ENCODE measurements at regions not wholly inside any gene's neighbourhood (a gene's known extent, or its start where the extent isn't known, plus 50 kb on each side); places are given as distances from the start of the nearest gene placed in this dataset.

GRCh38 chr11:127670374-127671119, 670.0 kb upstream of the KIRREL3 start:
- no peak for TF ChIP-seq CTCF (IDR thresholded peaks at IDR 0.05)
- Histone ChIP-seq H3K27me3 (no peaks in the 10 kb centered on the region), H3K4me3 (no peak overlapping the region), H3K4me1 (no peaks in the 10 kb centered on the region), H3K36me3 (no peaks in the 10 kb centered on the region), H3K27ac (no peak overlapping the region), H3K9me3 (no peaks in the 10 kb centered on the region)
- intact Hi-C loops (cut with DNase I), result no loop called here
- ATAC-seq (no peak), DNase-seq (no peak)

GRCh38 chr11:127656116-127656836, 655.7 kb upstream of the KIRREL3 start:
- H3K4me1 ChIP-seq, result no peaks in the 10 kb centered on the region
- no peak for DNase-seq
- intact Hi-C loops (cut with DNase I), result no loop called here
- H3K36me3 ChIP-seq, result no peaks in the 10 kb centered on the region
- TF ChIP-seq CTCF (IDR thresholded peaks at IDR 0.05), result no peak
- H3K27me3 ChIP-seq, result no peaks in the 10 kb centered on the region
- H3K9me3 ChIP-seq, result no peaks in the 10 kb centered on the region
- no peak for ATAC-seq
- H3K4me3 ChIP-seq, result no peak overlapping the region
- no peak overlapping the region for H3K27ac ChIP-seq

- no peaks in the 10 kb centered on the region for H3K36me3 ChIP-seq
- TF ChIP-seq CTCF (IDR thresholded peaks at IDR 0.05), result no peak
- no peak for ATAC-seq
These were observed 652.5 kb upstream of the KIRREL3 start for GRCh38 chr11:127653076-127653475.

GRCh38 chr11:127651888-127652221, 651.3 kb upstream of the KIRREL3 start:
- DNase-seq (no peak), ATAC-seq (no peak)
- no peak for TF ChIP-seq CTCF (IDR thresholded peaks at IDR 0.05)
- H3K4me3 ChIP-seq, result no peak overlapping the region
- H3K27me3 ChIP-seq, result no peaks in the 10 kb centered on the region
- no peaks in the 10 kb centered on the region for H3K9me3 ChIP-seq
- H3K27ac ChIP-seq, result no peak overlapping the region
- no peaks in the 10 kb centered on the region for H3K4me1 ChIP-seq
- H3K36me3 ChIP-seq, result no peaks in the 10 kb centered on the region
- intact Hi-C loops (cut with DNase I), result no loop called here

More at GRCh38 chr11:127653076-127653475, 652.5 kb upstream of the KIRREL3 start:
- intact Hi-C loops (cut with DNase I), result no loop called here
- Histone ChIP-seq H3K27ac (no peak overlapping the region), H3K9me3 (no peaks in the 10 kb centered on the region), H3K27me3 (no peaks in the 10 kb centered on the region), H3K4me3 (no peak overlapping the region), H3K4me1 (no peaks in the 10 kb centered on the region)
- DNase-seq, result no peak

- Histone ChIP-seq H3K4me1 (no peaks in the 10 kb centered on the region), H3K27ac (no peak overlapping the region), H3K27me3 (no peaks in the 10 kb centered on the region), H3K9me3 (no peaks in the 10 kb centered on the region), H3K36me3 (no peaks in the 10 kb centered on the region), H3K4me3 (no peak overlapping the region)
- TF ChIP-seq CTCF (IDR thresholded peaks at IDR 0.05), result no peak
- DNase-seq, result no peak
- no peak for ATAC-seq
- intact Hi-C loops (cut with DNase I), result no loop called here
These were observed 650.8 kb upstream of the KIRREL3 start for GRCh38 chr11:127651175-127651887.
